Hepatic stellate cell (primary cell): ENCODE measurements at regions not wholly inside any gene's neighbourhood (a gene's known extent, or its start where the extent isn't known, plus 50 kb on each side); places are given as distances from the start of the nearest gene placed in this dataset.

Experiments
- DNase-seq: peaks from one replicate; pipeline ENCODE4 v3.0.0; 2011; ENCODE audit warnings: low spot score

DNA sequence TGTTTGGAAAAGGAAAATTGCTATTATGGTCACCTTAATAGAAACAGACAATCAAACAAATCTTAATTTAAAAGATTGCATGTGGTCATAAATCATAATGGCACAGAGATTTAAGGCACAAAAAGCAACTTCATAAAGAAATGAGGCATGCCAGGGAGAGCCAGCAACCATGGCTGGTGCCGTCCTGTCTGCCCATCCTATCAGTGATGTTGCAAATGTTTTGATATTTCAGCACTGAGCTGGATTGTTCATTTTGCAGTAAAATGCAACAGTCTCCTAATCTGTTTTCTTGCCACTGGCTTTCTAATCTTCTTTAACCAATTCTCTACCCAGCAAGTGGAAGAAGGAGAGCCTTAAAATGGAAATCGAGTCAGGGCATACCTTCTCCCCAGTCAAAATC lies 249.8 kb downstream of the SAMD5 start:
- DNase-seq = no peak

DNA sequence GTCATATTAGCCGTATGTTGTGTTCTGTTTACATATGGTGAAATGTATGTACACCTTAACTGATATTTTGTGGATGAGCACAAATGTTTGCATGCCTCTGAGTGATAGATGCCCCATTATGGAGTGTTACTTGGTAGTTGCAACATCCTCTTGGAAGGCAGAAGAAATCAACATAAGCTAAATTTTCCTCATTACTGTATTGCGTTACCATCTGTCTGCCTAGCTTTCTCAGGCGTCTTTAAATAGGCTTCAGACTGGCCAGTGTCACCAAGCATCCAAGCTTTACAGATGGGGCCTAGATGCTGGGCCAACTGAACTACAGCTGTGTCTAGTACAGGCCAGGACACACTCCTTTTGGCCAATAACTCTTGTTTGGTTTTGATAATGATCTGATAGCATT lies 250.6 kb downstream of the SAMD5 start:
- DNase-seq = no peak

DNA sequence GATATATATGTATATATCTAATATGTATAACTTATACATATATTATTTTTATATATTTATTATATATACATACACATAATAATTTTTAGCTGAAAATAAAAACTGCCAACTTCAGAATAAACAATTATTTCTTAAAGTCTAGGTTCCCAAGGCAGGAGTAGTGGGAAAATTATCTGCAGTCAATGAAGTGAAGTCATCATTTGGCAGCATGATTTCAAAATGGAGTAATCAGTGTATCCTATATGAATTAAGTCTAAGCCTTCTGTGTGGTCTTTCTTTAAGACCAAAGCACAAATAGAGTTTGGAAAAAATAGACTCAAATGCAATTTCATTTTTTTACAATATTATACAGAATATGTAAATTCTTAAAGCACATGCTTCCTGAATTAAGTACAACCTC lies 251.0 kb downstream of the SAMD5 start:
- no peak for DNase-seq

DNA sequence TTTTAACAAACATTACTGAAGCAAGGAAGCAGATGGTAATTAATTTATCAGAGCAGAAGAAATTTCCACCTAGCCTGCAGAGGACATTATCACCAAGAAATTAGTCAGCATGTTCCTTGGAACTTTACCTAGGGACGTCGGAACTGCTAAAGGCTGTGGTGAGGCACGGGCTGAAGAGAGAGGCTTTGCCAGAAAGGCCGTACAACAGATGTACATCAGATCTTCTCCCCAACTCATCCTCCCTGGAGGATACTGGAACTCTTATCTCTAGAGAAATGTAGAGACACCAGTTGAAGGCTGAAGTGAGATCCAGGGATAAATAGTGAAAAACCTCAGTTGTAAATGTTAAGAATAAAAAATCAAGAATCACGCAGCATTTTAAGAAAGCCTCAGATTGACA lies 257.1 kb downstream of the SAMD5 start:
- no peak for DNase-seq

DNA sequence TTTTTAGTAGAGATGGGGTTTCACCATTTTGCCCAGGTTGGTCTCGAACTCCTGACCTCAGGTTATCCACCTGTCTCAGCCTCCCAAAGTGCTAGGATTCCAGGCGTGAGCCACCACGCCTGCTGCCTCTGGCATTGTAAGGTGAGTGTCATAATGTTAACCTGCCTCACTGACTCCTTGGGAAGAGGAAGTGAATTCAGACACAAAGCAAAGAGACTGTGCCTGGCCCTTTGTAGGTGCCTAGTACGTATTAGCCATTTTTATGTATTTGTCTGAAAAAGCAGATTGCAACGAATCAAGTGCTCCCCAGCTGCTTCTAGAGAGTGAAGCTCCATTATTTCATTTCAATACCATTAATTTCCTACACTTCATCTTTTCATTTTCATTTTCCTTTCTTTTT lies 260.5 kb downstream of the SAMD5 start:
- no peak for DNase-seq

DNA sequence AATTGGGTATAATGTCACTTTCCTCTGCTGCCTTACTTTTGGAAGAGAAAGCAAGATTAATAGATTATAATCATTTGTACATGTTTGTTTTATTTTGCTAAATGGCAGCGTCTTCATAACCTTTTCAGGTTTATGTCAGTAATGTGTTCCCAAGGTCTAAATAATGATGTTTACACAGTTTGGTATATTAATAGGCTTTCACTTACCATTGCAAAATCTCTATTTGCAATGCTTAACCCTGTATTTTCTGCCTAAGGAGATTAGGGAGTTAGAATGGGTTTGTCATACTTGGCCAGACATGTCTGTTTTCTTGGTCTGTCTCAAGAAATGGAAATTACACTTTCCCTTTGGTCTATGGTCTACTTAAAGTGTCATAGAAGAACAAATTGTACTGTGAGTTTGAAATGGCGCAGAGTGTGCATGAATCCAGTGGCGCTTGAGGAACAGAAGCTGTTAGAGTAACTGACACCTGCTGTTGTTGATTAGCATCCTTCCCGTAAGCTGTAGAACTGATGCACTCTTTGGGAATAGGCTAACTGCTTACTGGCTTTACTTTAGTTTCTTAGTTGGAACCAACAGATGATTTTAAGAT lies 261.1 kb downstream of the SAMD5 start:
- DNase-seq = no peak

DNA sequence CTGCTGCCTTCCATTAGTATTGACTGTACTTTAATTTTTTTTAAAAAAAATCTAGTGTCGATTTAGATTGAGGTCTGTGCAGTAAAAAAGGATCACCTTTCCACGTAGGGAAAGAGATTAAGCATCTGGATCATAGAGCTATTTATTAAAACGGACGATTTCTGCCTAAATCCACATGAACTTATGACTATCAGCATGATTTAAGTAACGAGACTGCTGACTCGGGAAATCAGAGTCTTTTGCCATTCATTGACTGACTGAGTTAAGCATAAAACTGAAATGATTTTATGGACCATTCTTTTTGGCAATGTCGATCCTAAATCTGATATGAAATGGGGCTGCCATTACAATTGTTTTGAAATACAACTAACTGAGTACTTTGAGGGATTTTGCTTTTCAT lies 261.7 kb downstream of the SAMD5 start:
- DNase-seq = no peak

DNA sequence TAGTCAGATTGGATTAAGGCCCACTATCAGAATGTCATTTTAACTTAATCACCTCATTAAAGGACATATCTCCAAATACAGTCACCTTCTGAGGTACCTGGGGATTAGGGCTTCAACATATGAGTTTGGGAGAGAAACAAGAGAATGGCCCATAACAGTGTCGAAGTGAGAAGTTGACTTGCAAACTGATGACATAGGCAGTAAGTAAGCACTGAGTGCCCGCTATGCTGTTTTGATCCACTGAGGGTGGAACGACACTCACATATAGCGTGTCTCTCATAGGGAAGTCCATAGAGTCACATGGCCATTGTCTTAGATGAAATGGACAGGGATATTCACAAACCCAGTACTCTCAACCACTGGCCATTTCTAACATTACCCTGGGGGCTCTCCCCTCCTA lies 264.2 kb downstream of the SAMD5 start:
- no peak for DNase-seq

DNA sequence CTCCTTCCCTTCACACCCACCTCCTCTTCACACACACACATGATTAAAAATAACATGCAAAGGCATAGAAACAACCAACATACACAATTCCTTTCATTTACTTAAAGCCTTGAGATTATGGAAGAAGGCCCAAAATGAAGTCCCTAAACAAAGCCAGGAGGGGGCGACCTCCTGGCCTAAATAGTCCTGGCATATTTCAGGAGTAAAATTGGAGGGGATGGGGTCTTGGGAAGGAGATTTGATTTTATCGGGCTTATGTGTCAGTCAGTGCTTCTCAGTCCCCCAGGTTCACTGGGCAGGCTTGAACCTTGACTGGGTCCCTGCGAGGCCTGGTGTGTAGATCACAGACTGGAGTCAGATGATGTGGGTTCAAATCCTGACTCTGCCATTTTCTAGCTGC lies 266.4 kb downstream of the SAMD5 start:
- no peak for DNase-seq

DNA sequence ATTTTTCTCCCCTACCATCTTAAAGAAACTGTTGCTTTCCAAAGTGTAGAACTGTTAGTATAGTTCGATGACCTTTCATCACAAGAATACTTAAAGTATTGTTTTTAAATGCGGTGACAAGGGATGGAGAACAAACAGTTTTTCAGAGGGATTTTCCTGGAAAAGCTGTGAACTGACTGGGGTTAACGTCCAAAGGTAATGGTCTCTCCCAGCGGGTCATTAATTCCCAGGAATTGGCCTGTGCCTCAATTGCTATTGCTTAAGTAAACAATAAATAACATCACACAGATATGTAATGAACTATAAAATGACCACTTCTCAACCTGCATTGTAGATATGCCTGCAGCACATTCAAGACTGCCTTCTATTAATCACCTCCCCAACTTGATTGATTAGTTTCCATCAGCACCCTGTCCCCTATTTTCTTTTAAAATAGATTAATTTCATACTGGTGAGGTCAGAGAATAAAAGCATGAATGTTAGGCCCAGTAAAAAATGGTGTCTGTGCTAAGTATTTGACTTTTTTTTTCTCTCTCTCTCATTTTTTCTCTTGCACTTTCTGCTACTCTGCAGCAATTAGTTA lies 268.2 kb downstream of the SAMD5 start:
- DNase-seq = no peak

DNA sequence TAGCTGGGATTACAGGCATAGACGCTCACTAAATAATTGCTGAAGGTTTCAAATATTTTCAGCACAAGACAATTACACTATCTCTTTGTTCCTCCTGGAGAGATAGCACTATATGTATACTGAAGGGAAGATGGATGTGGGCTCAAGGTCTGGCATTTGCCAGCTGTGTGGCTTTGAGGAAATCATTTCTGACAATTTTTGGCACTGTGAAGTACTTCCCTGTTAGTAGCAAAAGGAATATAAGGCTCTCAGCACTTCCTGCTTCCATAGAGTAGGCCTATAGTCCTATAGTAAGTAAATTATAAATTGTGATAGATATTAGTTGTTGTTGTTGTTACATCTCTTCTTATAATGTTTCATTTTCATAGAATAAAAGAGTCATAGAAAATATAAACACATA lies 271.1 kb downstream of the SAMD5 start:
- DNase-seq = no peak

DNA sequence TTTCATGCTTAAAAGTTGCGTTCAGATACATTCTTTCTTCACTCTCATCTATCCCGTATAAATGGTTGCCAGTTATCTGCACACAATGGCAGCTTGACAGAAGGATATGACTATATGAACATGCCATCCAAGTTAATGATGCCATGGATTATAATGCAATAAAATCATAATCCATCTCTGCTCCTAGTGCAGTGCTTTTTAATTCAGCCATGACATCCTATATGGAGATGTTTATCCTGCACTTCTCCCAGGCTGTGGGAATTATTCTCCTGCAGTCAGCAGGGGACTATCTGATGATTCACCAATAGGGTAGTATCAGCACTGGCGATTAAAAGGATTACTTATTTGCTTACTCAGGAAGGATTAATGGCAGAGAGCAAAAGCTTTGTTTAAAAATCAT lies 273.8 kb downstream of the SAMD5 start:
- no peak for DNase-seq

DNA sequence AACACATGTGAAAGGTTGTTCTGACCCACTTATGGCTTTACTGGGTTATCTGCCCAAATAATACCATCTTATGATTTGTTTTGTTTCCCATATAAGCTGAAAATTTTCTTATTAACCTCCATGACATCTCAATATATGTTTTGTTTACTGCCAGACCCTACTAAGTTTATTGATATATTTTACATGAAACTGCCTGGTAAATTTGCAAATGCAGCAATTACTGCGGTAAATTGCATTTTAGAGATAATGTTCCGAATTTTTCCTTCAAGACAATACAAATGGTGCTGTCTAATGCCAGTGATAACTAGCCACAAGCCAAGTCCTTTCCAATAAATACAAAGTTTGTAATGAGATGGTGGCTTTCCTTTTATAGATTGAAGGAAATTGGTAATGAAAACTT lies 275.9 kb downstream of the SAMD5 start:
- DNase-seq = no peak

DNA sequence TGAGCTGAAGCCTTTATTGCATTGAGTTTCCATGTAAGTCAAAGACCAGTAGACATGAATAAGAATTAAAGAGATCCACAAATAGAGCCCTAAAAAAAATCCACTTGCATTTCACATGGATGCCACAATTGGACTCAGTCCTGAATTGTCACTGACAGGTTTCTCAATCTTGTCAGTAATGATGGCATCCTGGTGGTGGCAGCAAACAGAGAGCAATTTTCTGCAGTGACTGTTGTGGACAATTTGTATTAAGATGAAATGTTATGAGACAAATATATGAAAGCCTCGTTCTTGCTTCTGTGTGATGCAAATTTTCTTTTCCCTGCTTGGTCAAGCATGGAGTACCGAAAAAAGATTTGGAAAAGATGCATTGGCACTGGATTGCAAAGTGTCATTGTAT lies 278.9 kb downstream of the SAMD5 start:
- DNase-seq = no peak

DNA sequence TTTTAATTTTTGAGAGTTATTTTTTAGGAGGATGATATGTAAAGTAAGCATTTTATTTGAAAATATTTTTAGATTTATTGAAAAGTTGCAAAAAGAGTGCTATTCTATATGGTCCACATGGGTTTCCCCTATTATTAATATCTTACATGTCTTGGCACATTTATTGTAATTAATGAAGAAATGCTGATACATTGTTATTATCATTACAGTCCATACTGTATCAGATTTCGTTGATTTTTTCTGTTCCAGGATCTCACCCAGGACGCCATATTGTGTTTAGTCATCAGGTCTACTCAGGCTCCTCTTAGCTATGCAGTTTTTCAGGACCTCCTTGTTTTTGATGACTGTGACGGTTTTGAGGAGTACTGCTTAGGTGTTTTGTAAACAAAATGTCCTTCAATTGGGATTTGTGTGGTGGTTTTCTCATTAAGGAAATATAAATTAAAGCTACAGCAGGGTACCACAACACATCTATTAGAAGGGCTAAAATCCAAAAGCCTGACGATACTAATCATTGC lies 281.0 kb downstream of the SAMD5 start:
- DNase-seq = no peak

DNA sequence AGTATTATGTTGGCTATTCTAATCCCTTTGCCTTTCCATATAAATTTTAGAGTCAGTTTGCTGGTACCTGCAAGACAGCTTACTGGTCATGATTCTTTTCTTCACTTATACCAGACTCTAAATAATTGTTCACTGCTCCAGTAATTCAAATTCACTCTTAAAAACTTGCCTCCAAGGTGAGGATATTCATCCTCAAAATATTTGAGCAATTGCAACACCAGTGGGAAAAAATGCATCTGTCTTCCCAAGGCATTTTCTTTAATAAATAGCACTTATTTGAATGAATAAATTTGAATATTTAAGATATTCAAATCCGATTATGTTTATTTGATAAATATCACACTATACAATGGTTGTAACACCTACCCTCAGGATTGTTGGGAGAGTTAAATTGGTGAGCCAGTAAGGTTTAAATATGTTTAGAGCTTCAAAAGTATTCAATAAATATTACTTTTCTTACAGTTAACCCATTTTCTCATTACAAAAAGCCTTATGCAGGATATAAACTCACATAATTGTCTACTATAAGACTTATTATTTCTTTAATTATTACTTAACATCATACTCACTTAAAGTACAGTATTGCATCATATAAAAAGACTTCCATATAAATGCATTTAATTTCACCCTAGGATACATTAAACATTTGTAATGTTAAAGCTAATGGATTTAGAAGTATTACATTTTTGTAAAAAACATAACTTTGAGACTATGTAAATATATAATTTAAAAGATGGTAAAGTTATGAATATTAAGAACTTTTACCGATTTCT lies 285.6 kb downstream of the SAMD5 start:
- DNase-seq = no peak

DNA sequence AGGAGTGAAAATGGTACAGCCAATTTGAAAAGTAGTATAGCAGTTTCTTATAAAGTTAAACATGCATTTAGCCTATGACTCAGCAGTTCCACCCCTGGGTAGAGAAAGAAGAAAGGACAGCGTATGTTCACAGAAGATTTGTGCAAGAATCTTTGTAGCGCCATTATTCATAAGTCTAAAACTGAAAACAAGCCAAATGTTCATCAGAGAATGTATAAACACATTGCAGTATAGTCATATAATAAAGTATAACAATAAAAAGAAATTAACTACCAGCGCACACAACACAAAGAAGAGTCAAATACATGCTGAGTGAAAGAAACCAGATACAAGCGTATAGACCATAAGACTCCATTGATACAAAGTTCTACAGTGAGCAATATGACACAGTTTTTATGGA lies 294.0 kb downstream of the SAMD5 start:
- DNase-seq = no peak

DNA sequence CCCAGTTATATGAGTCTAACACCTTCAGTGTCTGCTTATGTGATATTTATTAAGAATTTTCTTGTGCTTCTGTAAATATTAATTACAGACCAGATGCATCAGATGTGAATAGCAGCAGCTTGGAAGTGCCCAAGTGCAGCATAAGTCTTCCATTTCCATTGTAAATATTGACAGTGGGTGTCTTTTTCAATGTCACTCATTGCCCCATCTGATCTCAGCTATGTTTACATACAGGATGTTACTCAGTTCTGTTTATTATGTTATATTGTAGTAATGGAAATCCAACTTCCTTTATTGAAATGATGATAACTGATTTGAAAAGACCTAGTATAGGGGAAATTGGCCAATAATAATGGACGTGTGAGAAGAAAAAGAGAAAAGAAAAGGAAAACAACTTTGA lies 296.7 kb downstream of the SAMD5 start:
- DNase-seq = no peak

DNA sequence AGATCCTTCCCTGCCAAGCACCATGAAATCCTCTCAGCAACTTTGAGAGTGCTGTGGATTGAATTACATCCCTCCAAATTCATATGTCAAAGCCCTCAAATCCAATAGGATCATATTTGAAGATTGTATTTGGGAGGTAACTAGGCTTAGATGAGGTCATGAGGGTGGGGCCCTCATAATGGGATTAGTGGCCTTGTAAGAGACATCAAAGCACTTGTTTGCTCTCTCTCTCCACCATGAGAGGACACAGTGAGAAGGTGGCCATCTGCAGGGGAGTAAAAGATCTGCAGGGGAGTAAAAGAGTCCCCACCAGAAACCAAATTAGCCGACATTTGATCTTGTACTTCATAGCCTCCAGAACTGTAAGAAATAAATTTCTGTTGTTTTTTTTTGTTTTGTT lies 298.2 kb downstream of the SAMD5 start:
- DNase-seq = no peak

DNA sequence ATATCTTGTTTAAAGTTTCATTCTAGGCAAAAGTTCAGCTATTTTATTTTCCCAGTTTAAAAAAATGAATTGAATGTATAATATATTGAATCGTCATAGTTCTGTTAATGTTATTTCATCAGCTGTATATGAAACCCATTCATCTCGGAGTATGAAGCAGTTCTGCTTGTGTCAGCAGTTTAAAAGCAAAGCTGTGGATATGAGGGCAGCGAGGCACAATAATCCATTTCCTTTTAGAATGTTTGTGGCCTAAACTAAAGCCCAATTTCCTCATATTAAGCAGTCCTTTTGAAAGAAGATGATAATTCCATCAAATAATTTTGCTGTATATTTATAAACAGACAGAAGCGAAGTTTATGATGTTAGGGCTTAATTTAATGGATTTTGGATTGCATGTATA lies 300.1 kb downstream of the SAMD5 start:
- no peak for DNase-seq

DNA sequence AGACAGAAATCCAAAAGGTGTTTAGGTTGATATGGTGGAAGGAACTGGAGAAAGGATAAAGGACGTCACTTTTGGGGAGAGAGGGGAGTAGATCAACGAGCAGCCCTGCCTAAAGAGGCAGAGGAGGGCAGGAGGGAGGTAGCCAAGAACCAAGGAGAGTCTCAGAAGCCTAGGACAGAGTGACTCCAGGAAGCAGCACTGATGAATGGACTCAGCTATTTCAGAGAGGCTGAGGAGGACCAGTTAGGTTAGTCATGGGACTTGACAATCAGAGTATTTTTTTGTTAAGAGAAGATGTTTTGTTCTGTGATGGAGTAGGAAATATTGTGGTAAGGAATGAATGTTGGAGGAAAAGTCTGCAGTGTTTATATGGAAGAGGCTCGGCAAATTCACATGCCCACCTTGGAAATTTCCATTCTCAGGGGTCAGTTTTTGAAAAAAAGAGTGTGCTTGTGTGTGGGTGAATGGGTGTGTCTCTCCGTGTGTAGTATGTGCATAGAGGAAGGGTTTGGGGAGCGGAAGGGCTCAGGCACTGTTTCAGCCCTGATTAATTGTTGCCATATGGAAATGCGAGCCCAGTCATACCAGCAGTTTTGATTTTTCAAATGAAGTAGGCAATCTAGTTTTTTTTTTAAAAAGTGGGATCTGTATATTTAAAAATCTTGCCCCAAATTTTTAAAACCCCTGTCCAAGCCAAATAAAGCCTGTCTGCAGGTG lies 303.6 kb downstream of the SAMD5 start:
- no peak for DNase-seq

DNA sequence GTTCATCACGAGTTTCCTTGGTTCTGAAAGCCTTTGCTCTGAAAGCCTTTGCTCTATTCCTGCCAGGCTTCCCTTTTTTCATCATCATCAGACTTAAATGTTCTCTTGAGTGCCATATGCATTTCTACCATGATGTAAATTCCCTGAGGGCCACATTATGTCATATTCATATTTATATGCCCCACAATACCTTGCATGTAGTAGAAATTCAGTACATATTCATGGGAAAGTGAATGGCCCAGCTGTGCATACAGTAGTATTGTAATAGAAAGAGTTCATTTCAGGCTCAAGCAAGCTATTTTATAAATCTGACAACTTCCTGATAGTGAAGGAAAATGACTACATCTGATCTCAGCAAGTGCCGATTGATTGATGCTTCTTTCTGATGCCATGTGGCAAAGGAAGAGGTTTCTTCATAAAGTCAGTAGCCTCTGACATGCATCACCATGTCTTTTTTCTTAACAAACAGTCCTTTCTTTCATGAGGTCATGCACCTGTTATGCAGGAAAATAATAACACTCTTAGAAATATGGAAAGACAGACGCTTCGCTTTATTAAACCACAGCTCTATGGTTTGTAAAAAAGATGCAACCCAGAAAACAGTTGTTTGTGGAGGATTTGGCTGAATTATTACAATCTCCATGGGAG lies 308.7 kb downstream of the SAMD5 start:
- no peak for DNase-seq
